ENCODE measurements at regions not wholly inside any gene's neighbourhood (a gene's known extent, or its start where the extent isn't known, plus 50 kb on each side); places are given as distances from the start of the nearest gene placed in this dataset.

DNA sequence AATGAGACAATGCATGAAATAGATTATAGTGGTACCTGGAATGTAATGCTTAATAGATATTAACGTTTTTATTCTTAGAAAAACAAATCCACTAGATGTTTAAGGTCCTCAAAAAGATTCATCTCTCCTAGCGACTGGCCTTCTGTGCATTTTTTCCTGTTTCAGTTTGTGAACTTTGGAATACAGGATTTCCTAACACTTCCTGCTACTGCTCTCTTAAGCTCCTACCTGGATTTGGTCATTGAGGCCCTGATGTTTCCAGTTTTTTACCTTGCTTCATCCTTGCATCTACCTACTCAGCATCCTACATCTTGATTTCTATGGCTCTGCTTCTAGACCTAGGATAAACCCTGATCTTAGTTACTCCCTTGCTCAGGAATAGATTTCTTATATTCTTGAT, 188.4 kb downstream of the ABCC12 start:
- DNase-seq, result no peak

GRCh38 chr16:47966325-47966724, 189.5 kb downstream of the ABCC12 start:
- DNase-seq, result no peak

DNA sequence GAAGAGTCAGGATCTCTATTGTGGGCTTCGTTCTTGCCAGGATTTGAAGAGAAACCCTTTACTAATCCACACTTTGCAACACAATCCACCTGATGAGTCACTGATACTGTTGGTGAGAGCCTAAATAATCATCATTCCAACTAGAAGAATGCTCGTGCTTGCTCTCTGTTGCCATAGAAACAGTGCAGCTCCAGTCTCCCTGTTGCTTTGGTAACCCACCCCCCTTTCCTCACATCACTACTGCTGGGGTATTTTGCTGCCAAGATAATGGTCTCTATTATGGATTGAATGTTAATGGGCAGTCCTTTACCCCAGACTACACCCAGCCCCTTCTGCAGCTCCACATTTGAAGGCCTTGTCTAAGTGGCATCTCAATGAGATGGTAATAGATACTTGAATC, 190.4 kb downstream of the ABCC12 start:
- DNase-seq, result no peak

- DNase-seq, result no peak
Measured at GRCh38 chr16:47958726-47959125, 197.1 kb downstream of the ABCC12 start.

DNA sequence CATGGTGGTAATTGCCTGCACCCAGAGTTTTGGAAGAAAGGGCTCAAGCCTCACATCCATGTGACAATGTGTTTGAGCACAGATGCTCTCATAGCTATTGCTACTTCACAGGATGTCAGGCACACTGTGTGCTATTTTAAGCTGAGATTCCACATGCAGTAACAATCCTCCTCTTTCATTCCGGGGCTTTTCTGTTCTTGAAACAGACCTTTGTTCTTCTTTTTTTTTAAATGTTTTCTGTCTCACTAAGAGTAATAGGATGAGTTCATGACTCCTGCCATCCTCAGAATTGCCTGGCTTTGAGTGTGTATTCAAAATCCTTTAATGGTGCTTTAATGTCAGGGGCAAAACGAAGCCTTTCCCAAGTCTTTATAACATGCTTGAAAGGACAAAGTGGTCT, 198.9 kb downstream of the ABCC12 start:
- no peak for DNase-seq

DNA sequence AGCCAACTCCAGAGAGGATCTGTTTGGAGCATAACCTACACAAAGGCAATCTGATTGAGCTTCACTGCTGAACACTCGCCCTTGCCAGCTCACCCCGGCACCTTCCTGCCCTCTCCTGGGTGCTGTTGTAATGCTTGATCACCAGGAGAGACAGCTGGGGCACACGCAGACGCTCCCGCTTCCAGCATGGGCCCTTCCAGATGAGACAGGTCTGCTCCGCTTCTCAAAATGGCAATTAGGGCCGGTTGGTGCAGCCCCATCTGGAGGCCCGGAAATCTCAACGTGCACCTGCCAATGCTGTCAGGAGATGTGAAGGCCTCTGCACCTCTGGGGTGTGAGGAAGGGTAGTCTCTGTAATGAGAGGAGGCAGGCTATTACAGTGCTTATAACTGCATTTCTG, 206.1 kb downstream of the ABCC12 start:
- no peak for DNase-seq

GRCh38 chr16:47949276-47949675, 206.5 kb downstream of the ABCC12 start:
- no peak for DNase-seq

GRCh38 chr16:47947723-47948122, 208.1 kb downstream of the ABCC12 start:
- no peak for DNase-seq

DNA sequence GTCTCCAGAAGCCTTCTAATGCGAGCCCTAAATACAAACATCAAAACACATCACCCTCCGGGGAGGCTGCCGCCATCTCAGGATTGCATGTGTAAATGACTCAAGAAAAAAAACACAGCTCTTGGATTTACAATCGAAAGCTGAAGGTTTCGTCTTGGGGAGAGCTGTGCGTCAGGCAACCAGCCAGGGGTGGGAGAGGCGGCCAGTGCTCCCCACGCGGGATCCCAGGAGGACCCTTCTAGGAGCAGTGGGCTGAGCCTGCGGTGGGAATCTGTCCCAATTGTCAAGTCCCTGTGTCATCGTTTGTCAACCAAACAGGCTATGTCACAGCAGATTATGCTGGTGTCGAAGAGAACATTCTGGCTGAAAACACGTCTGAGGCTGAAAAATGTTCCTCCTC, 209.7 kb downstream of the ABCC12 start:
- no peak for DNase-seq

GRCh38 chr16:47944589-47944988, 211.2 kb downstream of the ABCC12 start:
- no peak for DNase-seq

DNA sequence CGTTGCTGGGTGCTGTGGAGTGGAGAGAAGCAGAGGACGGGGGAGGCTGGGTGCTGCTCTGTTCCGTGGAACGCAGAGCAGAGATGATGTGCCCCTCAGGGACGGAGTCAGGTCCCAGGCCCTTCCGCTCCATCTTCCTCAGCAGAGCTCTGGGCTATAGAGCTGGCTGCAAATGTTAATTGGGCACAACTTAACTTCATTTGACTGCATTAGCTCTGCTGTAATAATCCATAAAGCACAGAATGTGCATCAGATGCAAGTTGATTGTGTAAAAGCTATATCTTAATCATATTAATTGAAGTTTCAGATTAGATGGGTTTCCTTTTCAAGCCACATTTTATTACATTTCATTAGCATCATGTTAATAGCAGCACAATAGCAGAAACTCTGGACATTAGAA, 212.6 kb downstream of the ABCC12 start:
- DNase-seq, result no peak

DNA sequence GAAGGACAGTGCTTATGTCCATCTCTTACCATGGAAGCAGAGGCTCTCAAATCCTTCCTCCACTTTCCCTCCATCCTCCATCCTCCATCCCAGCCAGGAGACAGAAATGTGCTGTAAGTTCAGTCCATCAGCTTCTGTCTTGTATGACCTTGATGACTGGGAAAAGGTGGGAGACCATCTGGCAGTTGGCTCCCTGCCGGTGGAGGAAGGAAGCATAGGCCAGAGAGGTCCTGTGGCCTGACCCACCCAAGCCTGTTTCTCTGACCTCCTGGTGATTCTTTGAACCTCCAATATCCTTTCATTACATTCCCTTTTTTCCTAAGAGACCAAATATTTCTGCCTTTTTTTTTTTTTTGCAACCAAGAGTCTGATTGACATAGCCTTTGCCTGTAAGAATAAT, 215.3 kb downstream of the ABCC12 start:
- no peak for DNase-seq

DNA sequence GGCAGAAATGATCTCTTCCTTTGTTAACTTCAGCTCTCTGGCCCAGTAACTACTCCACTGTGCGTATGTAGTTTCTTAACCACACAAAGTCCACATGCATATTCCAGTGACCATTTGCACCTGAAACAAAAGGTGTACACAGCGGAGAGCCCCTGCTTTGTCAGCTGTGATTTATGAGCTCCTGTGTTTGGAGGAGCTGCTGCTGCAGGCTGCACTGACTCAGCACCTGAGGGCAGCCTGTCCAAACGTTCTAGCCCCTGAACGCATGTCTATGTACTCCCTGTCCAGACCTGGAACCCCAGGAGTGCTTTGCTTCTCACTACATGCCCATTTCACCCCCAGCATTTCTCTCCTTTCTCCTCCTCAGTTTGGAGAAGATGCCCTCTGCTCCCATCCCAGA, 216.1 kb downstream of the ABCC12 start:
- DNase-seq, result no peak

GRCh38 chr16:47938272-47938671, 217.5 kb downstream of the ABCC12 start:
- DNase-seq, result no peak

DNA sequence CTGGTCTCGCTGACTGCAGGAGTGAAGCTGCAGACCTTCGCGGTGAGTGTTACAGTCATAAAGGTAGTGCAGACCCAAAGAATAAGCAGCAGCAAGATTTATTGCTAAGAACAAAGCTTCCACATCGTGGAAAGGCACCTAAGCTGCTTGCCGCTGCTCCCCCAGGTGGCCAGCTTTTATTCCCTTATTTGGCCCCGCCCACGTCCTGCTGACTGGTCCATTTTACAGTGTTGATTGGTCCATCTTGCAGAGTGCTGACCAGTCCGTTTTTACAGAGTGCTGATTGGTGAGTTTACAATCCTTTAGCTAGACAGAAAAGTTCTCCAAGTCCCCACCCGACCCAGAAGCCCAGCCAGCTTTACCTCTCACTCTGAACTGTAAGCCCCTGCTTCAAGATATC, 227.8 kb downstream of the ABCC12 start:
- DNase-seq, result no peak

DNA sequence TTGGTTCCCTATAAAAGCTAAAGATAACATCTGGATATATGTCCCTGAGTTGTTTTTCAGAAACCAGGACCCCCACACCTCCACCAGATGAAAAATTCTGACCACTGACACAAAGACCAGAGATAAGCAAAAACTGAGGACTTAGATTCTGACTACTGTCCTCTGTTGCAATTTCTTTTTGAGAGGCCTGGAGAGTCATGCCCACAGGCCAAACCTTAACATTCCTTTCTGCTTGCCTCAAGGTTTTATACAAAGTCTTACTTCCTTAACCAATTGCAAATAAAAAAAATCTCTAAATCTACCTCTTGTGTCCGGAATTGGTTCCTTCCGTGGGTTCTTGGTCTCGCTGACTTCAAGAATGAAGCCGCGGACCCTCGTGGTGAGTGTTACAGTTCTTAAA, 228.5 kb downstream of the ABCC12 start:
- no peak for DNase-seq

DNA sequence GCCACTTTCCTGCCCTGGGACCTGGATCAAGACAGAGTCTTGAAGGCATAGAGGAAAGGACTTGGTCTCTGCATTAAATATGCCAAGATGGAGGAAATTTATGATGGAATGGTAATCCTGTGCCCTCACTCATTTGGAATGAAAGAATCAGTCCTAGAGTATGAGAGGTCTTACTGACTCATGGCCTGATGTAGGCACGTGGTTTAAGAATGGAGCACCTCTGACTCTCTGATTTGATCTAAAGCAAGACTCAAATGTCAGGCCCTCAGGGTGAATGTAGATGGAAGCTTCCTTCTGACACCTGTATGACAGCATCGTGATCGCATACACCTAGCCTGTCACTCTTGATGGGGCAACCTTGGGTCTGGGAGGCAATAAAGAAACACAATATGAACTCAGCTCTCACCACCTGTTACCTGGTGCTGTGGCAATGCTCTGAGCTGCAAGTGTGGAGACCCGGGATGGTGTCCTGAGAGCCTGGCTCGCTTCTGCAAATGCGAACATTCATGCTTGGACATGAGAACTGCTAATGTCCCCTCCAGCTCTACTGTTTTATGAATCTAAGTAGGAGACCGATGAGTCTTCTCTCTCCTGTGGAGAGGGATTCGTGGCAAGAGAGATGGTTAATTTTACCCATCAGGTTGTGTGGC, 229.9 kb downstream of the ABCC12 start:
- DNase-seq, result no peak

DNA sequence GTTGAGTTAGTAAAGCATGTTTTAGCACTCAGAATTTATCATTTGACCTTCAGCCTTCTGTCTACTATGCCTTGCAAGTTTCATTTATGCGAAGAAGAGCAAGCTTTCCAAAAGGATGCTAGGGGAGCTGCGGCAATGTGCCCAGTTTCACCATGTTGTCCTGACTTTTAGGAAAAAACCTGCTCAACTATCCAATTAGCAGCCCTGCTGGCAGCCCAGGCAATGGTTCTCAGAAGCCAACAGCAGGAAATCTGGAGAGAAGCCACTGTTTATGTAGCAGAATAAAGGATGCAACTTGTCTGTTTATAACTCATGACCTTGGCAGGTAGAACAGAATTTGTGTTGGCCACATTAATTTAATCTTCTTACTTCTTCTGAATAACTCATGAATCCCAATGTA, 230.8 kb downstream of the ABCC12 start:
- no peak for DNase-seq

- no peak for DNase-seq
Measured at GRCh38 chr16:47921535-47921934, 234.3 kb downstream of the ABCC12 start.

DNA sequence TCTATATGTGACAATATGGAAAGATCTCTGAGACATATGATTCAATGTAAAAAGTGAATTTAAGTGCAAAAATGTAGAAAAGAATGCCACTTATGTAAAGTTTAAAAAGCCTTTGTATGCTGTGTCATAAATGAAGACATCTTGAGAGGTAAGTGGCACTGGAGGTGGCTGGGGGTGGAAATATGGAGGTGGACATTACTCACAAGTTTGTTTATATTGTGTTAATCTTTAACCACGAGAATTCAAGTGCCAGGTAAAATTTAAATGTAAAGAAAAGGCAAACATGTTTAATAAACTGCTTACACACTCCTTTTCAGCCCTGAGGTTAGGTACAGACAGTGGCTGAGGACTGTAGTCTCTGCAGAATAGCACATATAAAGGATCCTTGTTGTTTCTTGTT, 235.1 kb downstream of the ABCC12 start:
- no peak for DNase-seq

- DNase-seq, result no peak
Measured at GRCh38 chr16:47917118-47917517, 238.7 kb downstream of the ABCC12 start.

GRCh38 chr16:47916266-47916665, 239.5 kb downstream of the ABCC12 start:
- DNase-seq, result no peak

DNA sequence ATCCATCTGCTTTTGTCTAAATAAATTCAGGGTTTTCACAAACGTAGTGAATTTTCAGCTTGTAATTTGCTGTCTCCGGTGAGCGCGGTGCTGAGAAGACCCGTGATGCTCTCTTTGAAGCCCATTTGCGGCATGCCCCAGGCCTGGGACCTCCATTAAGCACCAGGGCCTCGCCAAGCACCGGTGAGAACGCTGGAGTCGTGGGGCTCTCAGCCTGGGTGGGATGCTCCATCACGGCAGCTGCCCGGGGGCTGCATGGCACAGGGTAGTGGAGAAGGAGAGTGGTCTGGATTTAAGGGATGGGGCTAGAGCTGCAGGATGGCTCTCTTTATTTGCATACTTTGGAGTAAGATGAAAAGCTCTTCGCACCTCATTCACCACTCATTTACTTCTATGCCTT, 248.7 kb downstream of the ABCC12 start:
- DNase-seq, result no peak

DNA sequence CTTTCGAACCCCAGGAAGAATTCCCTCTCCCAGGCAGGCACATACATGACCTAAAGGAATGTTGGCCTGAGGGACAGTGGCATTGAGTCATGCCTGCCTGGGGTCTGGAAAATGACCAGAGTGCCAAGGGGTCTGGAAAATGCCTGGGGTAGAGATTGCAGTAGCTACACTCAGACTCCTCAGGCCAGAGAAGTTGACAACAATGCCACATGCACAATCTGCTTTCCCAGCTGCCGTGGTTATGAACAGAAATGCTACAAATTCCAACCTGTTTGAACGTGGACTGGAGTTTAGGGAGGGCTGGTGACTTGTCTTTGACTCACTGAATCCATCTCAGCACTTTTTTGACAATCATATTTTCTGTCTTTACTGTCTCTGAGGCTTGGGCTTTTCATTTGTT, 250.0 kb downstream of the ABCC12 start:
- DNase-seq, result no peak

GRCh38 chr16:47904691-47905090, 251.1 kb downstream of the ABCC12 start:
- DNase-seq, result no peak

- no peak for DNase-seq
Measured at GRCh38 chr16:47903470-47903869, 252.3 kb downstream of the ABCC12 start.
